ENCODE measurements at regions not wholly inside any gene's neighbourhood (a gene's known extent, or its start where the extent isn't known, plus 50 kb on each side); places are given as distances from the start of the nearest gene placed in this dataset.

GRCh38 chrX:131146702-131147101 is 88.6 kb downstream of the ARHGAP36 start:
- Histone ChIP-seq H3K27me3 (replicated peaks; ENCODE audit: control insufficient read depth, insufficient read depth, low read length) (no peaks in the 10 kb centered on the region), H3K9me3 (no peaks in the 10 kb centered on the region), H3K36me3 (ENCODE audit: control insufficient read depth, insufficient read depth, low read length) (no peaks in the 10 kb centered on the region), H3K4me1 (no peaks in the 10 kb centered on the region), H3K4me3 (ENCODE audit: low read depth, low read length) (no peak overlapping the region)
- Mint-ChIP-seq H3K27me3 (ENCODE audit: insufficient read depth, unreplicated experiment) (peaks cover 9% of the 10 kb centered on the region), H3K9me3 (ENCODE audit: unreplicated experiment) (no peaks in the 10 kb centered on the region), H3K36me3 (ENCODE audit: insufficient read depth, unreplicated experiment) (no peaks in the 10 kb centered on the region), H3K4me1 (ENCODE audit: low read depth, unreplicated experiment) (no peaks in the 10 kb centered on the region), H3K4me3 (ENCODE audit: unreplicated experiment) (no peak overlapping the region), H3K27ac (ENCODE audit: unreplicated experiment) (no peak overlapping the region)
- CTCF ChIA-PET, result no interaction called here
- TF ChIP-seq, protein P1, sequence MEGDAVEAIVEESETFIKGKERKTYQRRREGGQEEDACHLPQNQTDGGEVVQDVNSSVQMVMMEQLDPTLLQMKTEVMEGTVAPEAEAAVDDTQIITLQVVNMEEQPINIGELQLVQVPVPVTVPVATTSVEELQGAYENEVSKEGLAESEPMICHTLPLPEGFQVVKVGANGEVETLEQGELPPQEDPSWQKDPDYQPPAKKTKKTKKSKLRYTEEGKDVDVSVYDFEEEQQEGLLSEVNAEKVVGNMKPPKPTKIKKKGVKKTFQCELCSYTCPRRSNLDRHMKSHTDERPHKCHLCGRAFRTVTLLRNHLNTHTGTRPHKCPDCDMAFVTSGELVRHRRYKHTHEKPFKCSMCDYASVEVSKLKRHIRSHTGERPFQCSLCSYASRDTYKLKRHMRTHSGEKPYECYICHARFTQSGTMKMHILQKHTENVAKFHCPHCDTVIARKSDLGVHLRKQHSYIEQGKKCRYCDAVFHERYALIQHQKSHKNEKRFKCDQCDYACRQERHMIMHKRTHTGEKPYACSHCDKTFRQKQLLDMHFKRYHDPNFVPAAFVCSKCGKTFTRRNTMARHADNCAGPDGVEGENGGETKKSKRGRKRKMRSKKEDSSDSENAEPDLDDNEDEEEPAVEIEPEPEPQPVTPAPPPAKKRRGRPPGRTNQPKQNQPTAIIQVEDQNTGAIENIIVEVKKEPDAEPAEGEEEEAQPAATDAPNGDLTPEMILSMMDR (IDR thresholded peaks at IDR 0.05; ENCODE audit: insufficient read depth in 1 of 2, low read depth in 1 of 2, low read length in 1 of 2, severe bottlenecking in 1 of 2, unreplicated experiment in 1 of 2), result no peak
- intact Hi-C loops (cut with micrococcal nuclease; ENCODE audit: unreplicated experiment), result no loop called here
- POLR2A ChIA-PET, result no interaction called here
- no peak for DNase-seq
- BruUV-seq (replicated peaks), result no TSS peak

Measured in Caco-2 (cell line).